Psoas muscle (tissue), 7 donors: ENCODE measurements at regions not wholly inside any gene's neighbourhood (a gene's known extent, or its start where the extent isn't known, plus 50 kb on each side); places are given as distances from the start of the nearest gene placed in this dataset.

Source experiments
- ATAC-seq, 4 donors: fragments of 200-7000 bp; cut with Tn5 transposase; one replicate each; pipeline ENCODE4 v1.9.1; 2020; ENCODE audit warnings: moderate library complexity in 3 of 4, mild to moderate bottlenecking in 2 of 4
- DNase-seq, 2 donors: peaks; one replicate each; pipeline ENCODE4 v3.0.0-alpha.2; 2020
- H3K27ac ChIP-seq: fragments of 200-600 bp; one replicate; pipeline ENCODE4 v1.8.0; 2022
- H3K27me3 ChIP-seq, 3 donors: fragments of 200-600 bp in 1 of 3; one replicate each; pipeline versions ENCODE4 v1.6.1 to v1.8.0; 2013 to 2022; ENCODE audit warnings: low read length in 2 of 3, mild to moderate bottlenecking in 2 of 3, moderate library complexity in 1 of 3; ENCODE audit not compliant: insufficient read depth in 3 of 3
- H3K36me3 ChIP-seq, 2 donors: fragments of 200-600 bp in 1 of 2; one replicate each; pipeline versions ENCODE4 v1.6.1 to v1.8.0; 2013 to 2022; ENCODE audit warnings: low read depth in 1 of 2, mild to moderate bottlenecking in 1 of 2, moderate library complexity in 1 of 2; ENCODE audit not compliant: insufficient read depth in 1 of 2
- H3K4me1 ChIP-seq: fragments of 200-600 bp; one replicate; pipeline ENCODE4 v1.8.0; 2022
- H3K4me3 ChIP-seq: fragments of 200-600 bp; one replicate; pipeline ENCODE4 v1.8.0; 2022; ENCODE audit warnings: mild to moderate bottlenecking
- H3K9me3 ChIP-seq: fragments of 200-600 bp; one replicate; pipeline ENCODE4 v1.8.0; 2022
- WGBS, 3 donors: extraction: QIAGEN DNeasy Blood & Tissue Kit; methylation state at CpG; one replicate each; pipeline versions ENCODE4 v1.1.6 to v1.1.7; 2013; 5-methylcytosine and 5-hydroxymethylcytosine counted together
- intact Hi-C, 2 donors: fragments of 100-400 bp; cut with DNase I; formaldehyde crosslinking; loops; one replicate each; pipeline versions ENCODE4 v1.11.0 to v1.14.2; 2022
- TF ChIP-seq, protein P1 (sequence below): fragments of 200-600 bp; IDR thresholded peaks from one replicate; pipeline ENCODE4 v1.8.0; 2022; ENCODE audit warnings: antibody characterized with exemption
- donor health status: healthy with polysubstance abuse.
- donor health status: DM: no; HTN: no; CAD: no; lungs with moderate emphysema.
- donor health status: Bipolar disorder and iron deficiency.
- donor health status: healthy.
- donor health status: DM: yes; HTN: yes; CAD: no.
- donor health status: DM: no; HTN: no; CAD: no.
- donor health status: DM: yes; HTN: yes; CAD: no.

DNA sequence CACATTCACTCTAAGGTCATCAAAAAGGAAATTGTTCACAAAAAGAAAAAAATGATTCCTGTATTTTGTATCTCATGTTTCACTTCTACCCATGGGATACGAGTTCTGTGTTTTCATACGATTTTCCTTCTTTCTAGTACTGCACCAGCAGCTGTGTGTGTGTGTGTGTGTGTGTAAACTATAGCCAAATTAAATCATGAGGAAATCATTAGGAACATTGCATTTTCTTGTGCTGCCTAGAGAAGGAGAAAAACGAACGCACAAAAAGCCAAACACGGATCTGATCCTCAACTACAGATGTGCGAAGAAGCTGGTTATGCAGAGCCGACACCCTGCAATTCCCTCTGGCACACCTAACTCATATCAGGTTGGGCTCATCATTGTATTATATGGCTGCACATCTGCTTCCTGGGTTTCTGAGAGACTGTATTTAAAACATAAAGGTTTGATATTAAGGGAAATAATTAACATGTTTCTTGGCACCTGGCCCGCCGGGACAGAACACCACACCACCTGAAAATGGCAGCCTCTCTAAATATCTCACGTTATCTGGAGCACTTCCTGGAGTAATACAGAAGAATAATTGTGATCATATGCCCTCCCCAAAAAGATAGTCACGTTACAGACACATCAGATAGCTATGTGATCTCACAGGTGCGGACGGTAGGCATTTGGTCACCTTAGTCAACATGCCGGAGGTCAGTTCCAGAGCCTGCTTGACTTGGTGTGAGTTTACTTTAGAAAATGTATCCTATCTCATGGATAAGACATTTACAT lies 586.3 kb upstream of the SALL3 start:
- Histone ChIP-seq H3K27me3 (no peaks in the 10 kb centered on the region), H3K4me3 (no peak overlapping the region), H3K4me1 (no peaks in the 10 kb centered on the region), H3K9me3 (no peaks in the 10 kb centered on the region), H3K27ac (no peak overlapping the region), H3K36me3 (no peaks in the 10 kb centered on the region)
- intact Hi-C loops = no loop called here
- ATAC-seq (no peak), DNase-seq (no peak)
- 57% methylated on average over 14 of the region's 14 CpGs for WGBS, 3 donors
- TF ChIP-seq, protein P1, sequence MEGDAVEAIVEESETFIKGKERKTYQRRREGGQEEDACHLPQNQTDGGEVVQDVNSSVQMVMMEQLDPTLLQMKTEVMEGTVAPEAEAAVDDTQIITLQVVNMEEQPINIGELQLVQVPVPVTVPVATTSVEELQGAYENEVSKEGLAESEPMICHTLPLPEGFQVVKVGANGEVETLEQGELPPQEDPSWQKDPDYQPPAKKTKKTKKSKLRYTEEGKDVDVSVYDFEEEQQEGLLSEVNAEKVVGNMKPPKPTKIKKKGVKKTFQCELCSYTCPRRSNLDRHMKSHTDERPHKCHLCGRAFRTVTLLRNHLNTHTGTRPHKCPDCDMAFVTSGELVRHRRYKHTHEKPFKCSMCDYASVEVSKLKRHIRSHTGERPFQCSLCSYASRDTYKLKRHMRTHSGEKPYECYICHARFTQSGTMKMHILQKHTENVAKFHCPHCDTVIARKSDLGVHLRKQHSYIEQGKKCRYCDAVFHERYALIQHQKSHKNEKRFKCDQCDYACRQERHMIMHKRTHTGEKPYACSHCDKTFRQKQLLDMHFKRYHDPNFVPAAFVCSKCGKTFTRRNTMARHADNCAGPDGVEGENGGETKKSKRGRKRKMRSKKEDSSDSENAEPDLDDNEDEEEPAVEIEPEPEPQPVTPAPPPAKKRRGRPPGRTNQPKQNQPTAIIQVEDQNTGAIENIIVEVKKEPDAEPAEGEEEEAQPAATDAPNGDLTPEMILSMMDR = no peak

DNA sequence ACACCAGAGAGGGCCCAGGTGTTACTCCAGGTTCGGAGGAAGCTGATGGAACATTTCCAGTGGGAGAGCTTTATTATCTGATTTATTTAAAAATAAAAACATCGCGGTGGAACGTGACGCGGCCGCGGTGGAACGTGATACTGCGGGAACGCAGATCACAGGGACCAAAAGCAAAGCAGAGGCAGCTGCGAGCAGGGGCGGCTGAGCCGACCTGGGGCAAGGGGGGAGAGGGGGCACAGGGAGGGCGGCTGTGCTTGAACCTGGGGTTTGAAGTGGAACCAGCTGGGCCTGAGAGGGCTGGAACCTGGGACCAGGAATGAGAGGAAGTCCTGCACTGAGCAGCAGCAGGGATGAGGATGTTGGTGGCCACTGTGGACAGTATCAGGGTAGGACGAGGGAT lies 583.5 kb upstream of the SALL3 start:
- no peak overlapping the region for H3K27ac ChIP-seq
- TF ChIP-seq, protein P1 = no peak
- intact Hi-C loops = no loop called here
- H3K36me3 ChIP-seq = no peaks in the 10 kb centered on the region
- H3K4me3 ChIP-seq = no peak overlapping the region
- DNase-seq (no peak), ATAC-seq (no peak)
- no peaks in the 10 kb centered on the region for H3K9me3 ChIP-seq
- H3K4me1 ChIP-seq = no peaks in the 10 kb centered on the region
- WGBS, 3 donors = 73 to 80% (median 80%) methylated on average over 16 of the region's 16 CpGs
- peaks cover 0 to 2% (median 0%) of the 10 kb centered on the region in 3 donors for H3K27me3 ChIP-seq

- H3K27ac ChIP-seq = no peak overlapping the region
- DNase-seq = no peak
- no peak for ATAC-seq
- intact Hi-C loops = no loop called here
- H3K4me1 ChIP-seq = no peaks in the 10 kb centered on the region
- no peak overlapping the region for H3K4me3 ChIP-seq
- H3K36me3 ChIP-seq = no peaks in the 10 kb centered on the region
- H3K27me3 ChIP-seq = peaks cover 0 to 2% (median 0%) of the 10 kb centered on the region in 3 donors
- WGBS, 3 donors = 90 to 93% (median 91%) methylated on average over 10 of the region's 10 CpGs
- TF ChIP-seq, protein P1 = no peak
- H3K9me3 ChIP-seq = no peaks in the 10 kb centered on the region
These were observed 582.9 kb upstream of the SALL3 start for GRCh38 chr18:78396756-78397155.

DNA sequence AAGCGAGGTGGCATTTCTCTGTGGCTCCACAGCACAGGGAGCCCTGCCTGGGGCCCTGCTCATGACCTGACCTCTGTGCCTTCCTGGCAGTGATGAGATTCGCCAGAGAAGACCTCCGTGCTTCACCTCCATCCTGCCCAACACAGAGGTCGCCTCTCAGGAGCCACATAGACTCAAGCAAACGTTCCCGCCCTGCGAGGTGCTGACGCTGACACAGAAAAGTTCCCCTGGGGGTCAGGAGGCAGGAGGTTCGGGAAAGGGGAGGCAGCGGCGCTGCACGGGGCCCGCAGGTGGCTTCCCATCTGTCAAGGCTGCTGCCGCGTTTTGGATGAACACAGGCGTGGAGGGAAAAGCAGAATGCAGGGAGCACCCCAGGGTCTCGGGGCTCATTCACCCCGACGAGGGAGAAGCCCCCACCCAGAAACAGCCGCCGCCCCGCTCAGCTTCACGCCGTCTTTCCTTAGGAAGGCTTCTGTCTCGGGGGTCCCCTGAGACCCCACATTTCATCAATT lies 579.6 kb upstream of the SALL3 start:
- TF ChIP-seq, protein P1 = no peak
- DNase-seq (no peak), ATAC-seq (no peak)
- H3K27ac ChIP-seq = no peak overlapping the region
- no peaks in the 10 kb centered on the region for H3K36me3 ChIP-seq
- 63 to 72% (median 65%) methylated on average over 25 of the region's 25 CpGs for WGBS, 3 donors
- H3K4me3 ChIP-seq = no peak overlapping the region
- intact Hi-C loops = no loop called here
- H3K4me1 ChIP-seq = no peaks in the 10 kb centered on the region
- H3K27me3 ChIP-seq = peaks cover 0 to 4% (median 2%) of the 10 kb centered on the region in 3 donors
- H3K9me3 ChIP-seq = no peaks in the 10 kb centered on the region
